HG03095 (cell line): ENCODE measurements at regions not wholly inside any gene's neighbourhood (a gene's known extent, or its start where the extent isn't known, plus 50 kb on each side); places are given as distances from the start of the nearest gene placed in this dataset.
"Not testable (repeated sequence)": the region's sequence is repeated elsewhere in the genome, so short reads cannot be mapped to it uniquely, and the experiment has no call there.

ENCODE experiments used
- ATAC-seq: cut with Tn5 transposase; IDR thresholded peaks from one replicate; pipeline ENCODE4 v1.9.1; 2021; ENCODE audit warnings: moderate library complexity; ENCODE audit not compliant: unreplicated experiment

DNA sequence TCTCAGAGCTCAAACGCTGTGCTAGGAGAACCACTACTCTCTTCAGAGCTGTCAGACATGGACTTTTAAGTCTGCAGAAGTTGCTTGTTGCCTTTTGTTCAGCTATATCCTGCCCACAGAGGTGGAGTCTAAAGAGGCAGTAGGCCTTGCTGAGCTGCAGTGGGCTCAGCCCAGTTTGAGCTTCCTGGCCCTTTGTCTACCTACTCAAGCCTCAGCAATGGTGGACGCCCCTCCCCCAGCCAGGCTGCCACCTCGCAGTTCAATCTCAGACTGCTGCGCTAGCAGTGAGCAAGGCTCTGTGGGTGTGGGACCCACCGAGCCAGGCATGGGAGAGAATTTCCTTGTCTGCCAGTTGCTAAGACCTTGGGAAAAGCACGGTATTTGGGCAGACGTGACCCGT lies 426.2 kb downstream of the PIK3C3 start:
- not testable (repeated sequence) for ATAC-seq

DNA sequence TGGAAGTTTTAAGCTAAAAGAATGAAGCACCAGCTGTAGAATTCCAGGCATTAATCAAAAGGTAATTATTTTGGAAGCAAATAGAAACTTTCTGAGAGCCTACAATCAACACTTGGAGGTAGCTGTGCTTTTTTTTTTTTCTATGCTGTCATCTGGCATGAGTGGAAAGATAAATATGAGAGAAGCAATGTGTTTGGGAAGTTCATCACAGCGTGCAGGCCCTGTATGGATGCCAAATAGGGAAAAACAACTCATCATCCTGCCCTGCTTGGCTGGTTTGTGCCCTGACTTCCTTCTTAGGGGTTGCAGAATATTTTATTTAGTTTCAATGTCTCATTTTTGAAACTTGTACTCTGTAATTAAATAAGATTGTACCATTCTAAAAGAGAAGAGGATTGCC lies 437.4 kb downstream of the PIK3C3 start:
- no peak for ATAC-seq

DNA sequence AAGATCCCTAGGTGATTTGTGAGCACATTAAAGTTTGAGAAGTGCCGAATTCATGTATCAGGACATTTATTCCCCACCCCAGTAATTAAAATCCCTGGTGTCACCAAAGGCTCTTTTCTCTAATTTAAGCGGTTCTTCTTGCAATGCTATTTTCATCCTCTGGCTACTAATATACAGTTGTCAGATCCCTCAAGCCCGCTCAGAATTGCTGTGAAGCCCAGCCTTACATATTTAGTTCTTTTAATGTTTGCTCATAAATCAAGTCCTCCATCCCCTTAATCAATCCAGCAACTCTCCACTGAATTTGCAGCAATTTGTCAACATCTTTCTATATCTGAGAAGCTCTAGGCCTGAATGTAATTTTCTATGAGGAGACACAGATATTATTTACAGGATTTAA lies 437.9 kb downstream of the PIK3C3 start:
- no peak for ATAC-seq

DNA sequence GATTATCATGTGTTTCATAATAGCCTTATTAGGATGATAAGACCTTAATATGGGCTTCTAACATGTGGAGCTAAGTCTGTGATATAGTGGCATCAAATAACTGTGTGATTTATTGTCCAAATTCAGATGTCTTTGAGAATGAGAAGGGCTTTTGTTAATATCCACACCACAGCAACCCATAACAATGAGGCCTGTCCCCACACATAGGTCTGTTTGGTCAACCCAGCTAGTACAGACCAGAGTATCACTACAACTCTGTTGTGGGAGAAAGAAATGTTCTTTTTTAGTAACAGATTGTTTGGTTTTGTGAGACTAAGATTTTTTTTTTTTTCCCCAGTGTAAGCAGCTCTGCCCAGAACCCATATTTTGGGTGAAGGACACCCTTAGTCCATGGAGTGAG lies 439.2 kb downstream of the PIK3C3 start:
- no peak for ATAC-seq

DNA sequence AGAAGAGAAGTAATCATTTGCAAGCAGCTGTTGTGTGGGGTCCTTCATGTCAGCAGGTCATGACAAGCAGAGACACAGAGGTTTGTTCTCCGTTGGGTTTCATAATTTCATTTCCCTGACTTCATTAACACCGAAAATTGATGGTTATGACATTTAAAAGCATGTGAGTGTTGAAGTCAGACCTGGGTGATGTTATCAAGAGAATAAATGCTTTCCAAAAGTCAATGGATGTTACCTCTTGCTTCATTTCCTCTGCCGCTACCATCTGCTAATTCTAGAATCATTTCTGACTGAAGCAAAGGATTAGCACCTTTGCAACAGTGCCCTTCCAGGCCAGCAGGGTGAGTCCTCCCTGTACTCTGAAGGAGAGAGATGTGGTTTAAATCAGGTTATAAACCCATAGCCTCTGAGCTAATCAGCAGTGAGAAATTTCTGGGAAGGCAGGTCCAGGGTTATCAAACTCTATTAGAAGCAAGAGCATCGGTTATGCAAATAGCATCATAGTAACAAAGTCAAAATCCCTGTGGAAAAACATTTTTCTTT lies 446.2 kb downstream of the PIK3C3 start:
- ATAC-seq: no peak

DNA sequence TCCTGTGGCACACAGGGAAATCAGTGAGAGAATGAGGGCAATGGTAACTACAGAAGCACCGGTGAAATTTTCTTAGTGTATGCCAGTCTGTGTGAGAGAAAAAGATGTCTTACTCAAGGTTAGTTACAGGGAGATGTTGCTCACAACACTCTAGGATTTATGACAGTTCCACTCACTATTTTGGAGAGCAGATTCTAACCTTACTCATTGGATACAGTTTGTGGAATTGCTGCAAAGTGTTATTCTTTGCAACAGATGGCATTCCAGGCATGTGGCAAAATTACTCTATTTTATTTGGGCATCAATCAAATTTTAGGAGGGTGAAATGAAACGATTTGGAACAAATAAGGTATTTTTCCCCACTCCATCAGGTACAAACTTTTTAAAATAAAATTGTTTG lies 449.1 kb downstream of the PIK3C3 start:
- no peak for ATAC-seq

DNA sequence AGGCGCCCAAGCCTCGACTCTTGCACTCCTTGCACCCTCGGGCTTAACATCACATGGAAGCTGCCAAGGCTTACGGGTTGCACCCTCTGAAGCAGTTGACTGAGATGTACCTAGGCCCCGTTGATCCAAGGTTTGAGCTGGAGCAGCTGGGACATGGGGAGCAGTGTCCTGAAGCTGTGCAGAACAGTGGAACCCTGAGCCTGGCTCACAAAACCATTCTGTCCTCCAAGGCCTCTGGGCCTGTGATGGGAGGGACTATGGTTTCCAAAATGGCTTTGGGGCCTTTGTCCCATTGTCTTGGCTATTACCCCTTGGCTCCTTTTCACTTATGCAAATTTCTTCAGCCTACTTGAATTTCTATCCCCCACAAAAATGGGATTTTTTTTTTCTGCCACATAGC lies 454.0 kb downstream of the PIK3C3 start:
- ATAC-seq: no peak

DNA sequence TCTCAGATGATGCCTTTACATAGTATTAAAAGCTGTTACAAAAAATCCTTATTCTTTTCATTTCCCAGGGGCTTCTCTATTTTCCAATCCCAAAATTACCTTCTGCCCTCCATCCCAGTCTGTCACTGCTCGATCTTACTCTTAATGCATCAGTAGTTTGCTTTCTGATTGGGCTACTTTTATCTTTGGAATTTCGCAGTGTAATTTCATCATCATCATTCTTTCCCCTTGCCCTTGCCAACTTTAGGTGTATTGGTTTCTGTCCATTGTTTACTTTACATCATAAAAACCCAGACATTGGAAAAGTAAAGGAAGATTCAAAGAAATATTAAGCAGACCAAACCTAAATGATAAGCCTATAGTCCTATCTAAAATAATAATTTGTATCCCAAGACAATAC lies 457.2 kb downstream of the PIK3C3 start:
- no peak for ATAC-seq

DNA sequence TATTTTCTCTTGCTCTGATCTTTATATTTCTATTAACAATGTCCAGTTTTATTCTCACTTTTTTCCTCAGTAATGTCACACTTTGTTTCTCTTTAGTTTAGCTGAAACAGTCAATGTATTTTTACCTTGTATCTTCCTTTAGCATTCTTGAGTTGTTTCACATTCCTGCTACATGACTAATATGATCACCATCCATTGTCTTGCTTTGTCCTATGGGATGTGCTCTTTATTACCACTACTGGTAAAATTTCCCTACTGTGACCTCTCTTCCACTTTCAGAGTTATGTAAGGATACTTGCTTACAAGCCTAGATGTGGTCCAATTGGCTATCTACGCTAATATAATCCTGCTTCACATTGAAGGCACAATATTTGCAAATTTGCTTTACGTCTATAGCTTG lies 457.9 kb downstream of the PIK3C3 start:
- ATAC-seq: no peak

DNA sequence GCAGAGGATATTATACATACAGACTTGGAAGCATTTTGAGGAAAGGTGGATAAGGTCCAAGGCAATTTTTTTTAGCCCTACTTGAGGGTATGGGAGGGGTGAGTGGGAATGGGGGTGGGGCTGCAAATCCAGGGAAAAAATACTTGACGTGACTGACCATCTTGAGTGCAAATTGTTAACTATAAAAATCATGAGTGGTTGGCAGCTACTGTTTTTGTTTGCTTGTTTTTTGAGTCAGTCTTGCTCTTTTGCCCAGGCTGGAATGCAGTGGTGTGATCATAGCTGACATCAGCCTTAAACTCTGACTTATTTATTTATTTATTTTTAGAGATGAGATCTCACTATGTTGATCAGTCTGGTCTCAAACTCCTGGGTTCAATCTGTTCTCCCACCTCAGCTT lies 458.8 kb downstream of the PIK3C3 start:
- ATAC-seq: no peak

DNA sequence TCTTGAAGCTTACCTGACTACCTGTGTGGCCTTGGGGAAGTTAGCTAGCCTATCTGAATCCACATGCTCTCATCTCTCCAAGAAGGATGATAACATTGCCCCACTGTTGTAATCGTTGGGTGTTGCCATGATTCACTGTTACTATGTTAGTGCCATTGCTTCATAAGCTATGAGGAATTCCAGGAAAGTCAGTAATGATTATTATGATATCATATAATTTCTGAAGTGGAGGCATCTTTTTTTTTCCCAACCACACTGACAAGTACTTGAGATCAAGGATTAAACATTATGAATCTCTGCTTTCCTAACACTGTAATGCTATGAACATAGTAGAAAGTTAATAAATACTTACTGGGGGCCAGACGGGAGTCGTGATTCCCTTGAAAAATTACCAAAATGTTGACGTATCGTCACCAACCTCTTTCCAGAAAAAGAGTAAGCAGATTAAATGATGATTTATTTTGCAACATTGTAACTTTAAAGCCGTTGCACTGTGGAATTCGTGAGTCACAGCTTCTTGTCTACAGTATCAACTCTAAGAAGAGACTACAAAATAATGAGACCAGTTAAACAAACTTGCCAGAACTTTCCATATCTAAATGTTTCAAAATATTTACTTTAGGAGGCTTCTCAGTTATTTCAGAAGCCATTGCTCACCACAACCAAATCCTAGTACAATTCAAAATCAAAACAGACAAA lies 459.9 kb downstream of the PIK3C3 start:
- ATAC-seq: no peak

DNA sequence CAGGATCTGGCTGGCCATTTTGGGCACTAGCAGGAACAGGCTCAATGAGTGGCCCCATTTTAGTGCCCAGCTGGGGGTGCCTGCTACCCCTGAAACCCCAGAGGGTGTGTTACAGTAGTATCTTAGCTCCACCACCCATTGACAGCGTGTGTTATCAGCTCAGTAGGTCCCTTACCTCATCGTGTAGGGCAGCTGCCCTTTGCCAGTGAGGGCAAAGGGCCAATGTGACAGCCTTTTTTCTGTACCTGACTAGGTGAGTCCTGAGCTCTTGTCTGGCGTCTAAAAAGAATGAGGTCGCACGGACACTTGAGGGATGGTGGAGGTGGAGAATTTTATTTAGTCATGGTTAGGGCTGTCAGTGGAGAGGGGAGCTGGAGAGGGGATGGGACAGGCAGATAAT lies 462.2 kb downstream of the PIK3C3 start:
- ATAC-seq: no peak

DNA sequence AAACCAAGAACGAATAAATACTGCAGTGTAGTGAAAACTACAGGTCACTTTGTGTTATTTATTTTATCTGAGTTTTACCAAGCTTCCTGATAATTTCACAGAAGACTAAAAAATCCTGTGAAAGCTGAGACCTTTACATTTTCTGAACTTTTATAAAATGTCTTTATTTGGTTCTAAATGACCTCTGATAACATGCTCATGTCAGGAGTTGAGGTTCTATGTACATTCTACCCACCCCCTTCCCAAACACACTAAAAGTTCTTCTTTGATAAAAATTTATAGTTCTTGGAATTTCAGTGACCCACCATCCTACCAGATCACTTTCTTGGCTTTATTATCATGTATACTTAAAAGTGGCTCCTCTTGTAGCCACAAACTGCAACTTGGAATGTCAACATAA lies 463.1 kb downstream of the PIK3C3 start:
- ATAC-seq: no peak

DNA sequence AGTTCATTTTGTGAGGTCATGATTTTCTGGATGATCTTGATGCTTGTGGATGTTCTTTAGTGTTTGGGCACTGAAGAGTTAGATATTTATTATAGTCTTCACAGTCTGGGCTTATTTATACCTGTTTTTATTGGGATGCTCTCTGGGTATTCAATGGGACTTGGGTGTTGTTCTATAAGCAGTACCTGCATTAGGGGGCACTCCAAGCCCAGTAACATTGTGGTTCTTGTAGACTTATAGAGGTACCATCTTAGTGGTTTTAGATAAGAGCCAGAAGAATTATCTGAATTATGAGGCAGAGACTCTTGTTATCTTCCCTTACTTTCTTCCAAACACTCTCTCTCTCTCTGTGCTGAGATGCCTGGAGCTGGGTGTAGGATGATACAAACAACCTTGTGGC lies 470.0 kb downstream of the PIK3C3 start:
- ATAC-seq: no peak

DNA sequence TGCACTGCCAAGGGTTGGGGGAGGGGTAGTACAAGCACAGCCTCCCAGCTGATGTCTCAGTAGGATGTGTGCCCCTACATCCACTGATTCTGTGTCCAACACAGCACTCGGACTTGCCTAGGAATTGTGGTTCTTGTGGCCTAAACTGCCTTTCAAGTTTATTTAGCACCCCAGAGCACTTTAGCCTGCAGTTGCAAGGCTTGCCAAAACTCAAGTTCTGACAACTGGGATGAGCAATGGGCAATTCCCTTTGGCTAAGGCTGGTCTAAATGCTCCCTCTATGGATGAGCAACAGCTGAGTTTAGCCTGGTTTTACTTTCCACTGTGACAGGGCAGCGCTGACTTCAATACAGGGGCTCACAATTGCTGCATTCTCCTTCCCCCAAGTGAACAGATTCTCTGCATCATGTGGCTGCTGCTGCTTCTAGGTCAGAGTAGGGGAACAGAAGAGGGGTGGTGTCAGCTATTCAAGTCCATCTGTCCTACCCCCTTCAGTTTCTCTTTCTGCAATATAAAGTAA lies 471.5 kb downstream of the PIK3C3 start:
- ATAC-seq: no peak

DNA sequence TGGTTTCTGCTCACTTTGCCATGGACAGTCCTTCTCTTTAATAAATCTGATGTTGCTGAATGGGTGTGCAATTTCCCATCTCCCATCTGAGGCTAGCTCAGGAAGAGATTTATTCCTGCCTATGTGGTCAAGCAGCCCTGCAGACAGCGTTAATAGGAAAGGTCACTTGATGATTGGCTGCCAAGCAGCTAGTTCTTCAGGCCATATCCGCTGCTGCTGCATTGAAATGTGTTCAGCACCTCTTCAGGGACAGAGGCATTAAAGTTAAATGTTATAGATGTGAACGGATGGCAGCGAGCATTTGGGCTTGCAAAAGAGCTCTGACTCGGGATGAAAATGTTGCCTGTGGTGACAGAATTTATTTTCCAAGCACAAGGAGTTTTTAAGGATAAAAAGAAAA lies 474.2 kb downstream of the PIK3C3 start:
- ATAC-seq: no peak

DNA sequence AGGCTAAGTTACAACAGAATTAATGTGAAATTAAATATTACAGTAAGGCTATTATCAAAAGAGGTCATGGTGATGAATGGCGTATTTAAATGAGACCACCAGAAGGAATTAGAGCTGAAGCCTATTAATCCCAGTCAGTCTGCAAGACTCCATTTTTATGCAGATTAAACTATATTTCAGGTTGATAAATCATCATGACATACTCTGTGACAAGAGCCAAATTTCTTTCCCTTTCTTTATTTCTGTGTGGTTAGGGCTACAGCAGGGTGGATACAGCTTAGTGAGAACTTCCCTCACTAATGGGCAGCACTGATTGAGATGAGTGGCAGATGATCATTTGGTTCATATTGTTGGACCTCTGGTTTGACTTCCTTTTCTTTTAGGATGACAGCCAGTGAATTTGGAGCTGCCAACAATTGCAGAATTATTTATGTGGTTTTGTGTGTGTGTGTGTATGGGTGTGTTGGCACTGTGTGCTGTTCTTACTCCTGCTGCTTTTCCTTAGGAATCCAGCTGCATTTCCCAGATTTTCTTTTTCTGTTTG lies 481.3 kb downstream of the PIK3C3 start:
- no peak for ATAC-seq

DNA sequence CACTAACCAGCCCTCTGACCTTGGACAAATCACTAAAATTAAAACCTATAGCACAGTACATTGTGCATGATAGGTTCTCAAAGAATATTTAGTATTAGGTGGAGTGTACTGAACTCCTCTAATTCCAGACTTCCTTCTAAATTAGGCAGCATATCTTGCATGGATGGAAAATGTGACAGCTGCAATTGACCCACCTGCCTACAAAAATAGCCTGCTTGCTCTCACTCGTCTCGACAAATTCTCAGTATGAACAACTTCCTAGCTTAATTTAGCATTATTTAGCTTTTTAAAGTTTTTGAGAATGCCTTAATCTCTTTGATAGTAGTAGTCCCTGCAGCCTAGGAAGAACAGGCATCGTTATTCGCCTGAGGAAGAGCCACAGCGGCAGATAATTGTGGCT lies 482.0 kb downstream of the PIK3C3 start:
- ATAC-seq: no peak

DNA sequence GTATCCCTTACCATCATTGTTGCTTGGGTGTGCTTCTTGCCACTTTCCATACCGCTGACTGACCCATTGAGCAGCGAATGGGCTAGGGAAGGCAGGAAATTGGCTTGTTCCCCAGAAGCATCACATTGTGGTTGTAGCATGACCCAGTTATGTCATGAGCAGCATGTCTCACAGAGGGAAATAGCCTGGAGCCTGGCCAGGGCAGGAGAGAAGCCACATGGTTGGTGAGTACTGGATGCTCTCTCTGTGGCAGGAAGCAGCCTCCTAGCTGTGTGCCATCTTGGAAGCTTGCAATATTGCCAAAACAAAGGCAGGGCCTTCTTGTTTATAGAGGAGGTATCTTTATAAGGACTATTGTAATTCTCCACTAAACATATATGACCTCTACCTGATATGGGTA lies 482.6 kb downstream of the PIK3C3 start:
- no peak for ATAC-seq

DNA sequence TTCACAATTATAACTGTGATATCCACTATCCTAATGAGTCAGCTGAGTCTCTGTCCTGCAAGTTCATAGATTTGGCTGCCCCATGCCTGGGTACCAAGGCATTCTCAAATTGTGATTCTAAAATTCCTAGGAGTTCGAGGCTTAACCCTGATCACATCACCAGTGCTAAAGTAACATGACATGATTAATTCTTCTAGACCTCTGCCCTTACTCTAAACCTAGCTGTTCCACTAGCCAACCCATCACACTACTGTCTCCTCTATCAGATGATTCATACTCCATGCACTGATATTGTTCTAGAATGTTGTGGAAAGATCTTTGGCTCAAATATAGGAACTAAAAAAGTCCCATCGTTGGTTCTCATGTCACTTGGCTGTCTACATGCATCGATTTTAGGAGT lies 487.6 kb downstream of the PIK3C3 start:
- no peak for ATAC-seq

DNA sequence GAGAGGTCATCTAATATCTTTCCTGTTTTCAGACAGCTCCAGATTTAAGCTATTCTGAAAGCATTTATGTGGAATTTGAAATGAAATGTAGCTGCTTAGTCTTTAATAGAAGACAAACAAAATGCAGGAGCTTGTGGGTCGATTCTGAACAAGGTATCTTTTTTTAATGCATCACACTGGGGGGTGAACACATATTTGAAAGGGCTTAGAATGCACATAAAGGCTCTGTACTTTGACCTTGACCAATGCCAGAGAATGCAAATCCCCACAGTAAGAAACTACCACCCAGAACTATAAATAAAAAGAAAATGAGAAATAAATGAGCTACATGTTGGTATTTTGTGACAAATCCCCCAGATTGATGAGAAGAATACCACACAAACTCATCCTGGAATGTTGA lies 489.3 kb downstream of the PIK3C3 start:
- no peak for ATAC-seq

DNA sequence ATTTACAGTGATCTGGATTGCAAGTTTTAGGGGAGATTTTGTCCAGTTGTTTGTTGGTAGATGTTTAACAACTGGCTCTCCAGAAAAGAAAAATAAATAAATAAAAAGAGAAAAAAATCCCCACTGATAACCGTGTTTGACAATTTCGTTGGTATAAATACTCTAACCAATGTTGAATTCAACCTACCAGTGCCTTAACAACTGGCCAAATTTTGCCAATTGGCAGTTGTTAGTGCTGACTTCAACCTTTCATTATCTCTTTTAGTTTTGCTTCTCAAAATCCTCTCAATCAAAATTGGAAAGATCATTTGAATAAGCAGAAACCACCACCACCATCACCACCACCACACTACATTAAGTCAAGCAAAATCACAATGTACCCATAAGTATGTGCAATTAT lies 490.3 kb downstream of the PIK3C3 start:
- ATAC-seq: no peak

DNA sequence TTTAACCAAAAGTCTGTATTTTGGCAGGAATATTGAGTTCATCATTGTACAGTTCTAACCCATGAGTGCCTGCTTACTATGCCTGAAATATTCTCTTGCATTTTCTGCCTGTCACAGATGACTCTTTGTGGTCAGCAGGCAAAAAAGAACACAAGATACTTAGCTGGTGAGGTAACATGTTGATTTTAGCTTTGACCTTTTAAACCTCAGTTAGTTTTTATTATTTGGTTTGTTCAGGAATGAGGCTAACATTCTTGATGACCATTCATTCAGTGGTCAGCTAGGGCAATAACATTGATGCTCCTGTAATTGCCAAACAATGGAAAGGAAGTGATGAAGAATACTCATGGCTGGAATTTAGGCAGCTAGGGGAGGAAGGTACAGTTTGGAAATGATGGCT lies 491.2 kb downstream of the PIK3C3 start:
- no peak for ATAC-seq
